ENCODE measurements at regions not wholly inside any gene's neighbourhood (a gene's known extent, or its start where the extent isn't known, plus 50 kb on each side); places are given as distances from the start of the nearest gene placed in this dataset.

GRCh38 chr6:22409486-22409885 is 112.7 kb upstream of the PRL start:
- CTCF ChIA-PET = no interaction called here
- intact Hi-C loops (cut with micrococcal nuclease; ENCODE audit: unreplicated experiment) = no loop called here
- no peak for TF ChIP-seq CTCF (IDR thresholded peaks at IDR 0.05; ENCODE audit: unreplicated experiment)

DNA sequence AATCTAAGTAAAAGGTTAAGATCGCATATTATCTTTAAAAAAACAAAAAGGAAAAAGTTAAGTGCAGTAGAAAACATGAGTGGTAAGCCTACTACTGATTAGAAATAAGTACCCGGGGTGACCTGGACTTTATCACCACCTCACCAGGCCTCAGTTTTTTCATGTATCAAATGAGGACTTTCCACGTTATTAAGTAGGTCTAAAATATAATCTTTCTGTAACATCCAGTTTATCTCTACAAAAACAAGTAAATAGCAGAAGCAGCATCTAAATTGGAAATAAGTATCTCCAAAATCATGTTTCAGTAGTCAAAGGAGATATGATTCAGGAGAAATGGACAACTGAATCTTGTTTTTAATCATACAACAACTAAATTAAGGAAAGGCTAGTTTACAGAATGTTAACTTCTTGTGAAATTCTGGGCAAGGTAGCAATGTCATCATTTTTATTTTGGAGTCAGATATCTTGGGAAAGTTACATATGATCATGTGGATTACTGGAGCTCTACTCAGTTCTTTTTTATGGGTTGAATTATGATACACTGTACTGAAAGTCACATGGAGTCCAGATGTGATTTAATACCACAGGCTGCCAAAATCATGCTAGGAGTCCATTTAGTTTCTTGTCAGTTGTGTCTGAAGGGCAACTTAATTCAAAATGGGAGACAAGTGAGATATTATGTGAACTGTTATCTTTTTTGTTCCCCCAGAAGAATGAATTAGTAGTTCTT is 114.7 kb upstream of the PRL start:
- intact Hi-C loops (cut with micrococcal nuclease; ENCODE audit: unreplicated experiment) = no loop called here
- H3K27ac Mint-ChIP-seq (ENCODE audit: unreplicated experiment) = no peak overlapping the region
- peaks cover 2% of the 10 kb centered on the region for H3K9me3 Mint-ChIP-seq (ENCODE audit: low read depth, unreplicated experiment)
- no peak for DNase-seq
- H3K36me3 Mint-ChIP-seq (ENCODE audit: insufficient read depth, unreplicated experiment) = no peaks in the 10 kb centered on the region
- no TSS peak for BruUV-seq (replicated peaks)
- TF ChIP-seq CTCF (IDR thresholded peaks at IDR 0.05; ENCODE audit: unreplicated experiment) = no peak
- H3K4me3 Mint-ChIP-seq (ENCODE audit: low read depth, unreplicated experiment) = no peak overlapping the region
- H3K27me3 Mint-ChIP-seq (ENCODE audit: unreplicated experiment) = no peaks in the 10 kb centered on the region
- no peaks in the 10 kb centered on the region for H3K4me1 Mint-ChIP-seq (ENCODE audit: low read depth, unreplicated experiment)
- CTCF ChIA-PET = interaction anchor here (0.5 kb wide), 1 partner anchor 264 kb away, joined by 3 read pairs; no protein-coding TSS in a partner anchor

More at GRCh38 chr6:22409486-22409885, 112.7 kb upstream of the PRL start:
- H3K9me3 Mint-ChIP-seq (ENCODE audit: low read depth, unreplicated experiment) = peaks cover 2% of the 10 kb centered on the region
- no peaks in the 10 kb centered on the region for H3K36me3 Mint-ChIP-seq (ENCODE audit: insufficient read depth, unreplicated experiment)
- DNase-seq = no peak
- no peak overlapping the region for H3K4me3 Mint-ChIP-seq (ENCODE audit: low read depth, unreplicated experiment)
- H3K4me1 Mint-ChIP-seq (ENCODE audit: low read depth, unreplicated experiment) = no peaks in the 10 kb centered on the region
- H3K27ac Mint-ChIP-seq (ENCODE audit: unreplicated experiment) = no peak overlapping the region
- no TSS peak for BruUV-seq (replicated peaks)
- H3K27me3 Mint-ChIP-seq (ENCODE audit: unreplicated experiment) = no peaks in the 10 kb centered on the region

GRCh38 chr6:22412994-22413393 is 116.2 kb upstream of the PRL start:
- no peak overlapping the region for H3K4me3 Mint-ChIP-seq (ENCODE audit: low read depth, unreplicated experiment)
- no peak overlapping the region for H3K27ac Mint-ChIP-seq (ENCODE audit: unreplicated experiment)
- peaks cover 2% of the 10 kb centered on the region for H3K9me3 Mint-ChIP-seq (ENCODE audit: low read depth, unreplicated experiment)
- H3K36me3 Mint-ChIP-seq (ENCODE audit: insufficient read depth, unreplicated experiment) = no peaks in the 10 kb centered on the region
- no TSS peak for BruUV-seq (replicated peaks)
- CTCF ChIA-PET = no interaction called here
- TF ChIP-seq CTCF (IDR thresholded peaks at IDR 0.05; ENCODE audit: unreplicated experiment) = no peak
- intact Hi-C loops (cut with micrococcal nuclease; ENCODE audit: unreplicated experiment) = no loop called here
- H3K4me1 Mint-ChIP-seq (ENCODE audit: low read depth, unreplicated experiment) = no peaks in the 10 kb centered on the region
- no peaks in the 10 kb centered on the region for H3K27me3 Mint-ChIP-seq (ENCODE audit: unreplicated experiment)
- no peak for DNase-seq

GRCh38 chr6:22413681-22414311 is 117.0 kb upstream of the PRL start:
- DNase-seq = no peak
- Mint-ChIP-seq H3K4me1 (ENCODE audit: low read depth, unreplicated experiment) (no peaks in the 10 kb centered on the region), H3K27me3 (ENCODE audit: unreplicated experiment) (no peaks in the 10 kb centered on the region), H3K9me3 (ENCODE audit: low read depth, unreplicated experiment) (peaks cover 5% of the 10 kb centered on the region), H3K4me3 (ENCODE audit: low read depth, unreplicated experiment) (no peak overlapping the region), H3K27ac (ENCODE audit: unreplicated experiment) (no peak overlapping the region), H3K36me3 (ENCODE audit: insufficient read depth, unreplicated experiment) (no peaks in the 10 kb centered on the region)
- intact Hi-C loops (cut with micrococcal nuclease; ENCODE audit: unreplicated experiment) = no loop called here
- no TSS peak for BruUV-seq (replicated peaks)
- TF ChIP-seq CTCF (IDR thresholded peaks at IDR 0.05; ENCODE audit: unreplicated experiment) = no peak
- CTCF ChIA-PET = no interaction called here

Measured in Calu3 (cell line).